ENCODE measurements at regions not wholly inside any gene's neighbourhood (a gene's known extent, or its start where the extent isn't known, plus 50 kb on each side); places are given as distances from the start of the nearest gene placed in this dataset.
"Not testable (repeated sequence)": the region's sequence is repeated elsewhere in the genome, so short reads cannot be mapped to it uniquely, and the experiment has no call there.

GRCh38 chr5:96108629-96109028 lies 147.0 kb upstream of the ELL2 start:
- TF ChIP-seq CTCF, REST, PRDM10, ZNF660, ZNF24, YY1 (tag by site-specific recombination; IDR thresholded peaks at IDR 0.05): not testable (repeated sequence)
